KMS-11 (cell line): ENCODE measurements at regions not wholly inside any gene's neighbourhood (a gene's known extent, or its start where the extent isn't known, plus 50 kb on each side); places are given as distances from the start of the nearest gene placed in this dataset.

Experiments
- H2AFZ ChIP-seq: fragments of 200-600 bp; sonication (generic); 2 replicates; pipeline ENCODE4 v1.6.1; 2016; ENCODE audit warnings: antibody characterized with exemption, mixed run types, low read depth
- H3K27ac ChIP-seq: fragments of 200-600 bp; sonication (generic); 2 replicates; pipeline ENCODE4 v1.6.1; 2016; ENCODE audit warnings: mild to moderate bottlenecking, mixed run types
- H3K27me3 ChIP-seq: fragments of 200-600 bp; sonication (generic); 2 replicates; pipeline ENCODE4 v1.6.1; 2017; ENCODE audit warnings: mild to moderate bottlenecking, low read depth, mixed run types, moderate library complexity; ENCODE audit not compliant: insufficient read depth
- H3K36me3 ChIP-seq: fragments of 200-600 bp; sonication (generic); 2 replicates; pipeline ENCODE4 v1.6.1; 2017; ENCODE audit warnings: mild to moderate bottlenecking, mixed run types; ENCODE audit not compliant: insufficient read depth
- H3K4me1 ChIP-seq: fragments of 200-600 bp; sonication (generic); 2 replicates; pipeline ENCODE4 v1.6.1; 2016; ENCODE audit warnings: mild to moderate bottlenecking, low read depth, mixed run types; ENCODE audit not compliant: poor library complexity, severe bottlenecking
- H3K4me2 ChIP-seq: fragments of 200-600 bp; sonication (generic); 2 replicates; pipeline ENCODE4 v1.7.0; 2016; ENCODE audit warnings: mild to moderate bottlenecking, mixed run types
- H3K4me3 ChIP-seq: fragments of 200-600 bp; sonication (generic); IDR thresholded peaks from 2 replicates; pipeline ENCODE4 v1.6.1; 2017; ENCODE audit warnings: low read depth, low read length, mixed read lengths; ENCODE audit not compliant: insufficient read depth
- H3K79me2 ChIP-seq: fragments of 200-600 bp; sonication (generic); 2 replicates; pipeline ENCODE4 v1.6.1; 2016; ENCODE audit warnings: low read depth, mixed run types; ENCODE audit not compliant: insufficient read depth
- H3K9ac ChIP-seq: fragments of 200-600 bp; sonication (generic); 2 replicates; pipeline ENCODE4 v1.6.1; 2016; ENCODE audit warnings: mild to moderate bottlenecking, mixed run types
- H4K20me1 ChIP-seq: fragments of 200-600 bp; sonication (generic); 2 replicates; pipeline ENCODE4 v1.6.1; 2016; ENCODE audit warnings: mild to moderate bottlenecking, mixed run types; ENCODE audit not compliant: insufficient read depth
- CTCF ChIP-seq: fragments of 200-600 bp; sonication (generic); conservative IDR thresholded peaks from 2 replicates; pipeline ENCODE4 v1.6.1; 2017; ENCODE audit warnings: low read depth, mild to moderate bottlenecking, antibody characterized with exemption, low read length, moderate library complexity, mixed read lengths

- Histone ChIP-seq H4K20me1 (no peaks in the 10 kb centered on the region), H3K36me3 (no peaks in the 10 kb centered on the region), H3K4me3 (no peak overlapping the region), H3K27me3 (no peaks in the 10 kb centered on the region), H3K9ac (no peak overlapping the region), H3K4me1 (no peaks in the 10 kb centered on the region), H3K4me2 (no peak overlapping the region), H2AFZ (no peak overlapping the region), H3K79me2 (no peaks in the 10 kb centered on the region), H3K27ac (no peak overlapping the region)
- no peak for TF ChIP-seq CTCF
Measured at GRCh38 chr10:2674451-2674850, 392.9 kb upstream of the PFKP start.

DNA sequence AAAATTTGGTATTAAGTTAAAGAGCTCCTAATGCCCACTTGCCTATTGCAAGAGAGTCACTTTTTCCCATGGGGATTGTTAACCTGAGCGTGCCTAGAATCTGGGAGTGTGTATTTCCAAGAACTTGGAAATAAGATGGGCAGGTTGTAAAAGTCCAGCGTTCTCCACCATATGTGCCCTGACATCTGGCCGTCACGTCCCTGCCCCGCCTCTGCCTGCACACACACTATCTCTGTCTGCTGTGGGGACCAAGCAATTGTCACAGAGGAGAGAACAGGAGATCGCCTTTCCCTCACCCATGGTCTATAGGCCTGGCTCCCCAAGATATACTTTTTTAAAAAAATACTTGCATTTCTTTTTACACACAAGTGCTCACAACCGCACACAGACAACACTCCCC is 396.5 kb upstream of the PFKP start:
- Histone ChIP-seq H3K4me3 (no peak overlapping the region), H3K4me2 (no peak overlapping the region), H3K36me3 (no peaks in the 10 kb centered on the region), H3K27me3 (no peaks in the 10 kb centered on the region), H3K9ac (no peak overlapping the region), H3K79me2 (no peaks in the 10 kb centered on the region), H3K27ac (no peak overlapping the region), H4K20me1 (no peaks in the 10 kb centered on the region), H3K4me1 (no peaks in the 10 kb centered on the region), H2AFZ (no peak overlapping the region)
- TF ChIP-seq CTCF: no peak

DNA sequence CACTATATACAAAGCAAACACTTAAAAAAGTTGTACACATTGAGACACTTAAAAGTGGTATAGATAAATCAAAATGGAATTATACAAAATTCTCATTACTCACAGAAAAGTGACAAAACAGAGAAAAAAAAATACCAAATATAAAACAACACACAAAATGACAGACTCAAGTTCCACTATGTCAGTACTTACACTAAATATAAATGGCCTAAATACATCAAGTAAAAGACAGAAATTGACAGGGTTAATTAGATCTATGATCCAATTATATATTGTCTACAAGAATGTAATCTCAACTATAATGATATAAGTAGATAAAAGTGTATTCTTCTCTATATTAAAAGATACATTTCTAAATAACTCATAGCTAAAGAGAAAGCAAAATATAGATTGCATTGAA is 401.6 kb upstream of the PFKP start:
- Histone ChIP-seq H2AFZ (no peak overlapping the region), H3K9ac (no peak overlapping the region), H3K36me3 (no peaks in the 10 kb centered on the region), H3K79me2 (no peaks in the 10 kb centered on the region), H3K27me3 (no peaks in the 10 kb centered on the region), H3K4me1 (no peaks in the 10 kb centered on the region), H3K27ac (no peak overlapping the region), H3K4me2 (no peak overlapping the region), H3K4me3 (no peak overlapping the region), H4K20me1 (no peaks in the 10 kb centered on the region)
- no peak for TF ChIP-seq CTCF

GRCh38 chr10:2660276-2660675 is 407.1 kb upstream of the PFKP start:
- Histone ChIP-seq H4K20me1 (no peaks in the 10 kb centered on the region), H3K4me1 (no peaks in the 10 kb centered on the region), H3K27me3 (no peaks in the 10 kb centered on the region), H3K36me3 (no peaks in the 10 kb centered on the region), H3K4me3 (no peak overlapping the region), H3K79me2 (no peaks in the 10 kb centered on the region), H2AFZ (no peak overlapping the region), H3K9ac (no peak overlapping the region), H3K27ac (no peak overlapping the region), H3K4me2 (no peak overlapping the region)
- TF ChIP-seq CTCF: no peak
